Vagina (tissue), 2 donors: ENCODE measurements at regions not wholly inside any gene's neighbourhood (a gene's known extent, or its start where the extent isn't known, plus 50 kb on each side); places are given as distances from the start of the nearest gene placed in this dataset.

Experiments
- DNase-seq, 2 donors: peaks; one replicate each; pipeline ENCODE4 v3.0.0-alpha.2; 2017; ENCODE audit errors: extremely low spot score in 2 of 2
- H3K27ac ChIP-seq: fragments of 200-600 bp; sonication (generic); one replicate; pipeline ENCODE4 v1.5.1; 2019
- H3K27me3 ChIP-seq: fragments of 200-600 bp; sonication (generic); one replicate; pipeline ENCODE4 v1.5.1; 2019
- H3K36me3 ChIP-seq, 2 donors: fragments of 200-600 bp; sonication (generic); one replicate each; pipeline ENCODE4 v1.5.1; 2017 to 2019
- H3K4me1 ChIP-seq: fragments of 200-600 bp; sonication (generic); one replicate; pipeline ENCODE4 v1.5.1; 2019
- H3K4me3 ChIP-seq, 2 donors: fragments of 200-600 bp; sonication (generic); 1 replicate in 1 of 2; 2 replicates in 1 of 2; pipeline ENCODE4 v1.5.1; 2016 to 2019
- H3K9me3 ChIP-seq: fragments of 200-600 bp; sonication (generic); one replicate; pipeline ENCODE4 v1.5.1; 2019
- POLR2A ChIP-seq, 2 donors: fragments of 450-650 bp; IDR thresholded peaks; one replicate each; pipeline ENCODE4 v1.6.1; 2017; ENCODE audit warnings: antibody characterized with exemption in 2 of 2, mild to moderate bottlenecking in 2 of 2, moderate library complexity in 2 of 2
- POLR2AphosphoS5 ChIP-seq, 2 donors: sonication (generic); formaldehyde crosslinking; IDR thresholded peaks; one replicate each; pipeline ENCODE4 v1.9.0; 2017; ENCODE audit warnings: antibody characterized with exemption in 2 of 2, mild to moderate bottlenecking in 2 of 2, low read depth in 1 of 2; ENCODE audit not compliant: insufficient read depth in 1 of 2
- intact Hi-C: fragments of 100-400 bp; cut with DNase I; formaldehyde crosslinking; loops from one replicate; pipeline ENCODE4 v1.15.1; 2023
- TF ChIP-seq, protein P1 (sequence below), 3 experiments: fragments of 450-650 bp in 2 of 3; fragments of 200-600 bp in 1 of 3; sonication (generic) in 1 of 3; IDR thresholded peaks; one replicate each; pipeline ENCODE4 v1.5.1; 2017 to 2019; ENCODE audit warnings: antibody characterized with exemption in 3 of 3, mild to moderate bottlenecking in 2 of 3, moderate library complexity in 2 of 3

DNA sequence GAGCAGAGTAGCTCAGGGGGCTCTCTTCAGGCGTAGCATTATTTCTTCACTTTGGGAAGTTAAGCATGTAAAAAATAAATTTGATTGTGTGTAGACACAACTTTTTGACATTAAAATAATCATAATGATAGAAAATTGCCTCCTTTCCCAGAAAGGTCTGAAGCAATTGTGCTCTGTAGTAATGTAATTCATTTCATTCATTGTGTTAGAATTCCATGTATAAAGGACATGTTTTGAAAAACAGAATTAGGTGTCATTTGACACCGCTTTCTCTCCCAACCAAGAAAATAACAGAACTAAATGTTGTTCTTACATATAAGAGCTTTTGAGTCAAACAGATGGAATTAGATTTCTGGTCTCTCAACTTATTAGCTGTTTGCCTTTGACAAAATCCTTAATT is 1064.2 kb upstream of the FAM98A start:
- H3K4me3 ChIP-seq: no peak overlapping the region
- TF ChIP-seq, protein P1, sequence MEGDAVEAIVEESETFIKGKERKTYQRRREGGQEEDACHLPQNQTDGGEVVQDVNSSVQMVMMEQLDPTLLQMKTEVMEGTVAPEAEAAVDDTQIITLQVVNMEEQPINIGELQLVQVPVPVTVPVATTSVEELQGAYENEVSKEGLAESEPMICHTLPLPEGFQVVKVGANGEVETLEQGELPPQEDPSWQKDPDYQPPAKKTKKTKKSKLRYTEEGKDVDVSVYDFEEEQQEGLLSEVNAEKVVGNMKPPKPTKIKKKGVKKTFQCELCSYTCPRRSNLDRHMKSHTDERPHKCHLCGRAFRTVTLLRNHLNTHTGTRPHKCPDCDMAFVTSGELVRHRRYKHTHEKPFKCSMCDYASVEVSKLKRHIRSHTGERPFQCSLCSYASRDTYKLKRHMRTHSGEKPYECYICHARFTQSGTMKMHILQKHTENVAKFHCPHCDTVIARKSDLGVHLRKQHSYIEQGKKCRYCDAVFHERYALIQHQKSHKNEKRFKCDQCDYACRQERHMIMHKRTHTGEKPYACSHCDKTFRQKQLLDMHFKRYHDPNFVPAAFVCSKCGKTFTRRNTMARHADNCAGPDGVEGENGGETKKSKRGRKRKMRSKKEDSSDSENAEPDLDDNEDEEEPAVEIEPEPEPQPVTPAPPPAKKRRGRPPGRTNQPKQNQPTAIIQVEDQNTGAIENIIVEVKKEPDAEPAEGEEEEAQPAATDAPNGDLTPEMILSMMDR (IDR thresholded peaks at IDR 0.05): no peak
- TF ChIP-seq POLR2AphosphoS5 (IDR thresholded peaks at IDR 0.05; ENCODE audit: insufficient read depth in 1 of 2, low read depth in 1 of 2): no peak
- TF ChIP-seq POLR2A (IDR thresholded peaks at IDR 0.05): no peak
- intact Hi-C loops: no loop called here
- no peaks in the 10 kb centered on the region for H3K27me3 ChIP-seq
- no peak overlapping the region for H3K27ac ChIP-seq
- H3K36me3 ChIP-seq: no peaks in the 10 kb centered on the region
- no peak for DNase-seq
- H3K9me3 ChIP-seq: no peaks in the 10 kb centered on the region
- no peaks in the 10 kb centered on the region for H3K4me1 ChIP-seq

DNA sequence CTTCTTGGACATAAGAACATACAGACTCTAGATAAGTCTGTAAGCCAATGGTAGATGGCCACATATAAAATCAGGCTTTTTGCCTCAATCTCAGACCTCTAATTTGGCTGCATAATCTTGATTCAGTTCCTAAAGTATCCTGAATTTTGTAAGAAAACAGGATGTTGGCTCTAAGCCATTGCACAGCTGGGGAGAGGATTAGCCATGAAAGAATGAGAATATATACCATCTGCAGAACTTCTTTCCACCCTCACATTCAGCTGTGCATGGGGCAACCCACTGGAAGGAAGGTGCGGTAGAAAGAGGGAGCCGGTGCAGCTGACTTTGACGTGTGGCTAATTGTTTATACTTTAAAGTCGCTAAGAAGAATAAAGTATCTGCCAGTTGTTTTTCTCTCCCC is 1061.6 kb upstream of the FAM98A start:
- no peak for TF ChIP-seq POLR2AphosphoS5 (IDR thresholded peaks at IDR 0.05; ENCODE audit: insufficient read depth in 1 of 2, low read depth in 1 of 2)
- TF ChIP-seq POLR2A (IDR thresholded peaks at IDR 0.05): no peak
- TF ChIP-seq, protein P1 (IDR thresholded peaks at IDR 0.05): no peak
- Histone ChIP-seq H3K27ac (no peak overlapping the region), H3K4me1 (no peaks in the 10 kb centered on the region), H3K9me3 (no peaks in the 10 kb centered on the region), H3K36me3 (no peaks in the 10 kb centered on the region), H3K27me3 (no peaks in the 10 kb centered on the region), H3K4me3 (no peak overlapping the region)
- intact Hi-C loops: no loop called here
- DNase-seq: no peak

GRCh38 chr2:34656632-34657031 is 1057.5 kb upstream of the FAM98A start:
- Histone ChIP-seq H3K4me1 (no peaks in the 10 kb centered on the region), H3K4me3 (no peak overlapping the region), H3K27me3 (no peaks in the 10 kb centered on the region), H3K27ac (no peak overlapping the region), H3K36me3 (no peaks in the 10 kb centered on the region), H3K9me3 (no peaks in the 10 kb centered on the region)
- no peak for TF ChIP-seq POLR2AphosphoS5 (IDR thresholded peaks at IDR 0.05; ENCODE audit: insufficient read depth in 1 of 2, low read depth in 1 of 2)
- TF ChIP-seq POLR2A (IDR thresholded peaks at IDR 0.05): no peak
- TF ChIP-seq, protein P1 (IDR thresholded peaks at IDR 0.05): no peak
- DNase-seq: no peak
- intact Hi-C loops: no loop called here

DNA sequence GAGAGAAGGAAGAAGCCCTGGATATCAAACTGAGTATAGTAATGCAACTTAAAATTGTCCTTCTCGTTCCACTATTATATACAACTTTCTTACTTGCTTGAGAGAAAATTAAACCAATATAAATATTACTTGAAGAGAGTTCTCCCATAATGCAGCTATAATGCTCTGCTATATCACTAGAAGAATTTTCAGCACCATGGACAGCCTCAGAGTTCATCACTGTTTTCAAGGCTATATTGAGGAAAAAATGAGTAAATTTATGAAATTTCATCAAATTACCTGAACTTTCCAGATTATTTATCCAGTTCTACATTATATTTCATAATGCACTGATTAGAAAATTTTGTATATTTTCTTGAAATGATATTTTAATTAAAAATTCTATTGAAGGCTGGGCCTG is 1053.5 kb upstream of the FAM98A start:
- DNase-seq: no peak
- Histone ChIP-seq H3K9me3 (no peaks in the 10 kb centered on the region), H3K4me3 (no peak overlapping the region), H3K27me3 (no peaks in the 10 kb centered on the region), H3K4me1 (no peaks in the 10 kb centered on the region), H3K27ac (no peak overlapping the region), H3K36me3 (no peaks in the 10 kb centered on the region)
- intact Hi-C loops: no loop called here
- no peak for TF ChIP-seq POLR2A (IDR thresholded peaks at IDR 0.05)
- TF ChIP-seq, protein P1 (IDR thresholded peaks at IDR 0.05): no peak
- TF ChIP-seq POLR2AphosphoS5 (IDR thresholded peaks at IDR 0.05; ENCODE audit: insufficient read depth in 1 of 2, low read depth in 1 of 2): no peak

- no peaks in the 10 kb centered on the region for H3K4me1 ChIP-seq
- H3K27me3 ChIP-seq: no peaks in the 10 kb centered on the region
- no peak for DNase-seq
- TF ChIP-seq, protein P1 (IDR thresholded peaks at IDR 0.05): no peak
- no peak for TF ChIP-seq POLR2AphosphoS5 (IDR thresholded peaks at IDR 0.05; ENCODE audit: insufficient read depth in 1 of 2, low read depth in 1 of 2)
- TF ChIP-seq POLR2A (IDR thresholded peaks at IDR 0.05): no peak
- H3K4me3 ChIP-seq: no peak overlapping the region
- H3K27ac ChIP-seq: no peak overlapping the region
- intact Hi-C loops: no loop called here
- no peaks in the 10 kb centered on the region for H3K9me3 ChIP-seq
- H3K36me3 ChIP-seq: no peaks in the 10 kb centered on the region
Observed at GRCh38 chr2:34646901-34647300, 1047.8 kb upstream of the FAM98A start.
